Mucosa of stomach (tissue), 1 donor: ENCODE measurements at regions not wholly inside any gene's neighbourhood (a gene's known extent, or its start where the extent isn't known, plus 50 kb on each side); places are given as distances from the start of the nearest gene placed in this dataset.

Source experiments
- H3K27me3 ChIP-seq: one replicate; pipeline ENCODE4 v1.7.0; 2013; ENCODE audit warnings: mild to moderate bottlenecking, low read length; ENCODE audit not compliant: control insufficient read depth, insufficient read depth
- H3K36me3 ChIP-seq: one replicate; pipeline ENCODE4 v1.7.0; 2013; ENCODE audit warnings: low read length; ENCODE audit not compliant: control insufficient read depth, insufficient read depth
- H3K4me1 ChIP-seq: one replicate; pipeline ENCODE4 v1.7.0; 2013; ENCODE audit warnings: mild to moderate bottlenecking, low read length; ENCODE audit not compliant: control insufficient read depth, insufficient read depth
- H3K4me3 ChIP-seq: one replicate; pipeline ENCODE4 v1.7.0; 2013; ENCODE audit warnings: low read length
- H3K9ac ChIP-seq: one replicate; pipeline ENCODE4 v1.7.0; 2013; ENCODE audit warnings: mild to moderate bottlenecking, low read length, moderate library complexity
- H3K9me3 ChIP-seq: one replicate; pipeline ENCODE4 v1.7.0; 2013; ENCODE audit warnings: mild to moderate bottlenecking, low read length, moderate library complexity; ENCODE audit not compliant: control insufficient read depth
- donor health status: Pancreatic carcinoma.

DNA sequence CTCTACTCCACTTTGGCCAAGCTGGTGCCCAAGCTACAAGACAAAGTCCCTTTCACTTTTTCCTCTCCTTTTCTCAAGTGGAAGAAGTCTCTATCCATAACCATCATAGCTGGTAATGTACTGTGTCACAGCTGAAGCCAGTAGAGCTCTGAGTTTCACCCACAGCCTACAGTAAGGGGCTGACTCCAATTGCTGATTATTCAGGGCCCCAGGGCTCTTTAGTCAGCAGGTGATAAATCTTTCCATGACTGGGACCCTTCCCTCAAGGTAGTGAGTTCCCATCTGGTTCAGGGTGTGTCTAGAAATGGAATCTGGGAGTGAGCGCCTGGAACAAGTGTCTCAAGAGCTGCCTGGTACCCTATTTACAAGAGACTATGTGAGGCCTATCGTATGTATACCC, 436.0 kb upstream of the CA10 start:
- H3K9ac ChIP-seq: no peak overlapping the region
- no peaks in the 10 kb centered on the region for H3K9me3 ChIP-seq
- H3K36me3 ChIP-seq: no peaks in the 10 kb centered on the region
- H3K27me3 ChIP-seq: no peaks in the 10 kb centered on the region
- no peak overlapping the region for H3K4me3 ChIP-seq
- no peaks in the 10 kb centered on the region for H3K4me1 ChIP-seq

DNA sequence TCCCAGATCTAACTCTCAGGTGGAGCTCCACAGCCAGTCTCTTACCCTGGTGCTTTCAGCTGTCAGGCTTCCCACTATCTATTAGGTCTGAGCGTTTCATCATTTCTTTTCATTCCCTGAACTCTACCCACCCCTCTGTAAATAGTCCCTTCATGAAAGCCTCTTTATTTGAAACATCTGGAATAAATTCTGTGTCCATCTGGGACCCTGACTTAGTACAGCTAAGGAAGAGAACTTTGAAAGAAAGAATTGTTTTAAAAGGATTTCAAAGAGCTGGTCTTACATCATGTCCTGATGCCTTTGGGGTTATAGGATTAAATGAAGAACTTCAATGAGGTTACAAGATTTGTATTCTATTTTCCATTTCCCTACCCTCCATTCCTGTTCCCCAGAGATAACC, 388.5 kb upstream of the CA10 start:
- H3K4me3 ChIP-seq: no peak overlapping the region
- H3K9me3 ChIP-seq: no peaks in the 10 kb centered on the region
- H3K4me1 ChIP-seq: no peaks in the 10 kb centered on the region
- no peaks in the 10 kb centered on the region for H3K36me3 ChIP-seq
- no peaks in the 10 kb centered on the region for H3K27me3 ChIP-seq
- no peak overlapping the region for H3K9ac ChIP-seq

DNA sequence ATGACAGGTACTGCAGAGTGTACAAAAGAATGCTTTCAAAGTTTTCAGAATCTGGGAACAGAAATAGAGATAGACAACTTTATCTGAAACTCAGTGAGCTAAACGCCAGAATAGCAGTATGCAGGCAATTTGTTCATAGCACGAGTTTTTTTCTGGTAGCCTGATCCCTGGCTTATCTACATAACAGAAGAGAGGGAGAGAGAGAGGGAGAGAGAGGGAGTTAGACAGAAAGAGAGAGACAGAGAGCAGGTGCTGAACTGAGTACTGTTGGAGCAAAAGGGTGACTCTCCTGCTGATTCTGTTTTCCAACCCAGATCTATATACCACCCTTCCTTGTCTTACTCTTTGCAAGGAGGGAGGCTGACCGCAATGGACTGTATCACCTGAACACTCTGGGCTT, 388.0 kb upstream of the CA10 start:
- Histone ChIP-seq H3K4me3 (no peak overlapping the region), H3K9me3 (no peaks in the 10 kb centered on the region), H3K4me1 (no peaks in the 10 kb centered on the region), H3K27me3 (no peaks in the 10 kb centered on the region), H3K36me3 (no peaks in the 10 kb centered on the region), H3K9ac (no peak overlapping the region)

DNA sequence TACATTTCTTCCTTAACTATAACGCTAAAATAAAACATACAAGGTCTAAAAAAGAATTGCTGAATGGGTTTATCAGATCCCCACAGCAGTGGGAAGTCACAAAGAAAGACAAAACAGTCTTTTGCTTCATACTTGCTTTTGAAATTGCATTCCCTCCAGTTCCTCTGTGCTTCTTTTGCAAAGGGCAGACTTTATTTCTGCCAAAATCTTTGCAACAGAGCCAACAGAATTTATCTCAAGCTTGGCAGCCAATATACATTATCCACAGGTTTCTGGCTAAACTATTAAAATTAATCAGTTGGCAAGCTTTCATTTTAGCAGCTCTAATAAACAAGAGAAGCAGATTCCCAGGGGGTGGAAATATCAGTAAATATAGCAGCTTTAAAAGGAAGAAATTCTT, 378.9 kb upstream of the CA10 start:
- no peak overlapping the region for H3K9ac ChIP-seq
- no peaks in the 10 kb centered on the region for H3K4me1 ChIP-seq
- no peaks in the 10 kb centered on the region for H3K9me3 ChIP-seq
- H3K4me3 ChIP-seq: no peak overlapping the region
- H3K36me3 ChIP-seq: no peaks in the 10 kb centered on the region
- H3K27me3 ChIP-seq: no peaks in the 10 kb centered on the region

DNA sequence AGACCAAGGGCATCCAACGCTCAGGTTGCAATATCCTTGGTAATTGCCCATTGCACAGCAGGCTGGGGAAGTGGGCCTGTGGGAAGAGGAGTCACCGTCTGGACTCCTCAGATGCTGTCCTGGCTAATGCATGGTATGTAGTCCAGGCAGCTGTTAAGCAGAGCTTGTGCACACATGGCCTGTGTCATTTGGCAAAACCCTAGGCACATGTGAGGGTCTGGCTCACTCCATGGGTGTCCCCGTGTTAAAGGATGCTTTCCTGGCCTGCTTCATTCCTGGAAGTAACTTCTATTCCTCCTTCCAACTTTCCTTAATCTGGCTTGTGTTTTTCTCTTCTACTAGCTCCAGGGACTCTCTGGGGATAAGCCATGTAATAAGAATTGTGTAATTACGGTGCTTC, 378.0 kb upstream of the CA10 start:
- H3K36me3 ChIP-seq: no peaks in the 10 kb centered on the region
- no peaks in the 10 kb centered on the region for H3K9me3 ChIP-seq
- no peaks in the 10 kb centered on the region for H3K27me3 ChIP-seq
- no peak overlapping the region for H3K4me3 ChIP-seq
- H3K9ac ChIP-seq: no peak overlapping the region
- no peaks in the 10 kb centered on the region for H3K4me1 ChIP-seq

DNA sequence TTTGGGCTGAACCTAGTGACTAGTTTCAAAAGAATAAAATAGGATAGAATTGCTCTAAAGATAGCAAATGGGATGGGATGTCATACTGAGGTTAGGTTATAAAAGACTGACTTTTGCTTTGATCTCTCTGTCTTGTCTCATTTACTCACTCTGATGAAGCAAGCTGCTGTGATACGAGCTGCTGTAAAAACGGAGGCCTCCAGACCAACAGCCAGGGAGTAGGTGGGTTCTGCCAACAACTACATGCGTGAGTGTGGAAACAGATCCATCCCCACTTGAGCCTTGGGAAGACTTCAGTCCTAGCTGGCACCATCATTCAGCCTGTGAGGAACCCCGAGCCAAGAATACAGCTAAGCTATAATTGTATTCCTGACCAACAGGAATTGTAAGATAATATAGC, 373.9 kb upstream of the CA10 start:
- Histone ChIP-seq H3K4me1 (no peaks in the 10 kb centered on the region), H3K4me3 (no peak overlapping the region), H3K27me3 (no peaks in the 10 kb centered on the region), H3K9me3 (no peaks in the 10 kb centered on the region), H3K9ac (no peak overlapping the region), H3K36me3 (no peaks in the 10 kb centered on the region)

DNA sequence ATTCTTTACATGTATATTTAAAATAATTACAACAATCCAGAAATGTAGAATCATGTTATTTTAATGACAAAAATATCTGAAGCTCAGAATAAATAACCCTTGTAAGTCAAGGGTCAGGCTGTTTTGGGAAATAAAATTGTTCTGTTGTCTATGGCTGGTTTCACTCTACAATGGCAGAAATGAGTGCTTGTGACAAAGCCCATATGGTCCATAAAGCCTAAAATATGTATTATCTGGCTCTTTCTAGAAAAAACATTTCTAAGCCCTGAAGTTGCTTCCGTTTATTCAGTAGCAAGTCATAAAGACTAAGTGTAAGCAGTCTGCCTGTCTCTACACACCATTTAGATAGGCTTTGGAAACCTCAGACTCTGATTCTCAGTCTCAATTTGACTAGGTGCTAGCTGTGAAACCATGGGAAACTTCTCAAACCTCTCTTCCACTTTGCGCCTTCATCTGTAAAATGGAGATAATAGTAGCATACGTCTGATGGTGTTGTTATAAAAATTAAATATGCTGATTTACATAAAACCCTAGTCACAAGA, 365.7 kb upstream of the CA10 start:
- H3K4me3 ChIP-seq: no peak overlapping the region

DNA sequence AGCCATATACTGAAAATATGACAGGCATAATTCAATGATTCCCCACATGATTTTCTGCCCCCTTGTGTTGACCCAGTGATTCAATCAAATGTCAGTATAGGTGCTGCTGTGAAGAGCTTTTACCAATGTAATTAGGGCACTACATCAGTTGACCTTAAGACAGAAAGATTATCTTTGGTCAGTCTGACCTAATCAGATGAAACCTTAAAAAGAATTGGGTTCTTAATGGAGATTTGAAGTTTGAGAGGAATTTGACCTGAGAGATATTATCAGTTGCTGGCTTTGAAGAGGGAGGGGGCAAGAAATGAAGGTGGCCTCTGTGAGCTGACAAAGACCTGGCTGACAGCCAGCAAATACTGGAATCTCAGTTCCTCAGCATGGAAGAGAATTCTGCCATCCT, 358.7 kb upstream of the CA10 start:
- Histone ChIP-seq H3K27me3 (no peaks in the 10 kb centered on the region), H3K4me3 (no peak overlapping the region), H3K4me1 (no peaks in the 10 kb centered on the region), H3K9ac (no peak overlapping the region), H3K36me3 (no peaks in the 10 kb centered on the region), H3K9me3 (no peaks in the 10 kb centered on the region)

More for the DNA sequence above, 365.7 kb upstream of the CA10 start:
- Histone ChIP-seq H3K36me3 (no peaks in the 10 kb centered on the region), H3K9me3 (no peaks in the 10 kb centered on the region), H3K4me1 (no peaks in the 10 kb centered on the region), H3K9ac (no peak overlapping the region), H3K27me3 (no peaks in the 10 kb centered on the region)

DNA sequence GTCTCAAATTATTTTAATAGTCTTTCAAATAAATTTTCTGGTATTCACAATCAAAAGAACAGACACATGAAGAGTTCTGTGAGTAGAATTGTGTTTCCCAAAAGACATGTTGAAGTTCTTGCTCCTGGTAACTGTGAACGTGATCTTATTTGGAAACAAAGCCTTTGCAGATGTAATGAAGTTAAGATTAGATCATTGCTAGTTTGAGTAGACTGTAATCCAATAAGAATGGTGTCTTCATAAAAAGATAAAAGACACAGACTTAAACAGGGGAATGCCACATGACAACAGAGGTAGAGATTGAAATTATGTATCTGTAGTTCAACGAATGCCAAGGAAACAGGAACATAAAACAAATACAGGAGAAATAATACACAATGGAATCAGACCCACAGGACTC, 357.4 kb upstream of the CA10 start:
- Histone ChIP-seq H3K4me1 (no peaks in the 10 kb centered on the region), H3K27me3 (no peaks in the 10 kb centered on the region)

DNA sequence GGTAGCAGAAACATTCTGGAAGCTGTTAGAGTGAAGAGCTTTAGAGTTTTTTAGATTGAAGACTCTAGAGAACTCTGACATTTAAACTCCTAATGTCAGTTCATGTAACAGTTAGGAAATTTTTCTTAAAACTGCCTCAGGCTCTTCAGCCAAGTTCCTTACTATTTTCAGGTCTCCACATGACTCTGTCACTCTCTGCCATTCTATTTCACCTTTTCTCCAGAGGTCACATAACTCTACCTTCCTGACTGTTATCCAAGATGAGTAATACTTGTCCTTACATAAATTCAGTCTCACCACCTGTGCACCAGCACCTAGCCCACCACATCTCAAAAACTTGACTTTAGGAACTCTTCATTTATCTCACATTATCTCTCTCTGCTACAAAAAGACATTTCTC, 347.1 kb upstream of the CA10 start:
- Histone ChIP-seq H3K4me1 (no peaks in the 10 kb centered on the region), H3K9ac (no peak overlapping the region), H3K9me3 (no peaks in the 10 kb centered on the region), H3K4me3 (no peak overlapping the region), H3K27me3 (no peaks in the 10 kb centered on the region), H3K36me3 (no peaks in the 10 kb centered on the region)

More for the DNA sequence above, 357.4 kb upstream of the CA10 start:
- Histone ChIP-seq H3K4me3 (no peak overlapping the region), H3K9ac (no peak overlapping the region), H3K9me3 (no peaks in the 10 kb centered on the region), H3K36me3 (no peaks in the 10 kb centered on the region)

DNA sequence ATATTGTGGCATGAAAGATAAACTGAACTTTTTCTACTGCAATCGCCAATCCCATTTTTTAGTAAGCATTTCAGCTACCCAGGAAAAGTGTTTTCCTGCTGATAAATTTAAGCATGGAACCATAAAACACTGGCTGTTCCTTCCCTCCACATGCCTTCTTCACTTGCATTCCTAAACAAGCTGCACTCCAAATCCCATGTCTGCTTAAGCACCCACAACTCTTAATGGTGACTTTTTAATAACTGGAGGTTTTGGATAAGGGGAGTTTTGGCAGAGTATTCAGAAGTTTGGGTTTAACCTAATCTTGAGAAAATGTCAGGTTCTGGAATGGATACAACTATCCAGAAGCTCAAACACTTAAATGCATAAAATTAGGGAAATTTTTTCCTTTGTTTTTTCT, 345.6 kb upstream of the CA10 start:
- Histone ChIP-seq H3K4me1 (no peaks in the 10 kb centered on the region), H3K36me3 (no peaks in the 10 kb centered on the region), H3K4me3 (no peak overlapping the region), H3K9me3 (no peaks in the 10 kb centered on the region), H3K27me3 (no peaks in the 10 kb centered on the region), H3K9ac (no peak overlapping the region)

DNA sequence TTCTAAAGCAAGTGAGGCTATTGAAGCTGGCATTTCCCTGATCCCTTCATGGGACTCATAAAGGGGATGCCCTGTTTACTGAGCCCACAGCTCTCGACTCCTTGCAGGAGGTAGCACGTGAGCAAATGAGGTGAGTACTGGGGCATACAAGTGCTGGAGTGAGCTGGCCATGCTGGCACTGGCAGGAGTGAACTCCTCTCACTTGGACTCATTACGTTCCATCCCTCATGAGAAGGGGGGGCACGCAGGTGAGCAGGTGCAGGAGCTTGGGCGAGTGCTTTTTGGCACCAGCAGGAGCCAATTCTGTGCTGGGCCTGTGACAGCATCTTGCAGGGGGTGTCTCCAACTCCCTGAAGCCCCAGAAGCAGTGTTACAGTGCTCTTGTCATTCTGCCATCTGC, 337.1 kb upstream of the CA10 start:
- H3K27me3 ChIP-seq: no peaks in the 10 kb centered on the region
- no peaks in the 10 kb centered on the region for H3K36me3 ChIP-seq
- no peaks in the 10 kb centered on the region for H3K9me3 ChIP-seq
- H3K9ac ChIP-seq: no peak overlapping the region
- no peak overlapping the region for H3K4me3 ChIP-seq
- H3K4me1 ChIP-seq: no peaks in the 10 kb centered on the region

DNA sequence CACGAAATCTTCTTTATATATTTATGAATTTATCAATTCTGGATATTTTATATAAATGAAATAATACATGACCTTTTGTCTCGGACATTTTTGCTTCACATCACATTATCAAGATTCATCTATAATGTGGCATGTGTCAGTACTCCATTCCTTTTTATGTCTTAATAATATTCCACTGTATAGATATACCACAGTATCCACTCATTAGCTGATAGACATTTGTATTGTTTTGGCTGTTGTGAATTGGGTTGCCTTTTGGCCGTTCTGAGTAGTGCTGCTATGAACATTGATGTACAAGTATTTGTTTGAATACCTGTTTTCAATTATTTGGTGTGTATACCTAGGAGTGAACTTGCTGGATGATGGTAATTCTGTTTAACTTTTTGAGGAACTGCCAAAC, 323.8 kb upstream of the CA10 start:
- Histone ChIP-seq H3K4me3 (no peak overlapping the region), H3K36me3 (no peaks in the 10 kb centered on the region), H3K9ac (no peak overlapping the region)

More for the DNA sequence above, 323.8 kb upstream of the CA10 start:
- H3K4me1 ChIP-seq: no peaks in the 10 kb centered on the region
- no peaks in the 10 kb centered on the region for H3K27me3 ChIP-seq
- H3K9me3 ChIP-seq: no peaks in the 10 kb centered on the region
